Renal cortex interstitium (tissue), 11 donors: ENCODE measurements at regions not wholly inside any gene's neighbourhood (a gene's known extent, or its start where the extent isn't known, plus 50 kb on each side); places are given as distances from the start of the nearest gene placed in this dataset.

Experiments
- DNase-seq, 11 donors: peaks; one replicate each; pipeline ENCODE4 v3.0.0-alpha.2; 2013; ENCODE audit warnings: low read depth in 9 of 11, low spot score in 4 of 11; ENCODE audit errors: extremely low read depth in 1 of 11

DNA sequence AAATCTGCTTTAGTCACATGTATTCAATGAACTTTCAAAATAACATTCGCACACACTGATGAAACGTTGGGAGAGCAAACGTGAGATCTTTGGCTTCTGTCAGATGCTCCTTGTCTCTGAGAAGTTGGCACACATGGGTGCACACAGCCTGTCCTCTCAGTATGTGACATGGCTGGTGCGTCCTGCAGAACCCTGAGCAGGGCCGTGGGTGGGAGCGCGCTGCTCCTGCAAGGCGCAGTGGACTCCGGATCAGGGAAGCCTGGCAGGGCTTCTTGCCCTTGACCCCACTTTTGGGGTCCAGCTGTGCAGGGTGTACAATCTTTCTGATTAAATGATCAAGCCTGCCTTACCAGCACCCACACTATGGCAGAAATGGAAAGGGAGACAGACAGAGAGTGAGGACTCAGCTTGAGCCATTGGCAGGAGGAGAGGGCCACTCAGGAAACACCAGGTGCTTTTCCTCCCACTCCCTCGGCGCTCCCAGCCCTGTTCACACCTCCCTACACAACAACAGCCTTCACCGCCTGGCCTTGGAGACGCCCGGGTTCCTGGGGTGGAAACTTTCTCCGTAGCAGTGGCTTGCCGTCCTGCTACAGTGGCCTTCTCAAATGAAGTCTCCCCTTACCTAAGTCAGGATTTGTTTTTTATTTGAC, 108.4 kb upstream of the SNTG2 start:
- DNase-seq = no peak

DNA sequence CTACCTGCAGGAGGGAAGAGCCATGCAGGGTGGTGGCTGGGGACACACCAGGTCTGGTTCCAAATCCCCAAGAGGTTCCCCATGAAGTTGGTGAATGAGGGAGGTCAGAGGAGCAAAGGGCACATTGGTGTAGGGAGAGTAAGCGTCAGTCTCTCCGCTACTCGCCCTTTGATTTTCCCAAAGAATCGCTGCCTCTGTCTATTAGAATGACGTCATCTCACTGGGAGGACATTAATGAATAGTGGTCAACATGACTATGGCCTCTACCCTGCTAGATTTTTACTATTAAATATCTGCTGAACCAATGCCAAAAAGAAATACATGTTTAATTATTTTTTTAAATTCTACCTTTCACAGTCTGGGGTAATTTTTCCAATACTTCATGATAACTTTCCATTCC, 109.6 kb upstream of the SNTG2 start:
- no peak for DNase-seq

DNA sequence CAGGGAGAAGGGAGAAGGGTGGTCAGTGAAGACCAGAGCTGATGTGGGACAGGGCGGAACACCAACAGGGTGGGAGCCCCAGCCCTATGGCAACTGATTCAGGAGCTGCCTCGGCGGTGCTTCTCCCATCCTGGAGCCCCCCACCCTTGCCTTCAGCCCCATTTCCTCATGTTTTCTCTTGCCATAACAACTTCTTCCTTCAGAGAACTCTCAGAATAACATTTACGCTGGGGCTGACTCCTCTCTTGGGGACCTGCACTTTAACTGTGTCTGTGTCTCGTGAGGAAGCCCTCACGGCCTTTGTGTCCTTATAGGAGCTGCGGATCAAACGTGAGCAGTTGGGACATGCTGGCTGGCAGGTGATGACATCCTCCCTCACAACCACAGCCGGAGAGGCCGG, 116.4 kb upstream of the SNTG2 start:
- no peak for DNase-seq

DNA sequence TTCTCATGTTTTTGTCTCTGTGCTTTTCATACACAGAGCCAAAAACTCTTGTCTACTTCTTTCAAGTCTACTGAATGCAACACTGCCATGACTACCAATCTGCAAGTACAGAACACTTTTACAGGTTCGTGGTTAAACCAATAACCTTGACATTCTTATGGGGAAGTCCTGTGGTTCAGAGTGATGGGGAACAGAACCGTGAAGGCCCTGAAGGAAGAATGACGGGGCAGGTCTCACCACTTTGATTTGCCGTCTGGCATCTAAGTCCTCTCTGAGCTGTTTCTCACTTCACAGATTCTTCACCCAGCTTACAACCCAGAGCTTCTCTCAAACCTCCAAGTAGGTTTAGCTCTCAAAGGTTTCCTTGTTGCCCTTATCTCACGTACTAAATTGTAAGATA, 117.5 kb upstream of the SNTG2 start:
- DNase-seq = no peak

DNA sequence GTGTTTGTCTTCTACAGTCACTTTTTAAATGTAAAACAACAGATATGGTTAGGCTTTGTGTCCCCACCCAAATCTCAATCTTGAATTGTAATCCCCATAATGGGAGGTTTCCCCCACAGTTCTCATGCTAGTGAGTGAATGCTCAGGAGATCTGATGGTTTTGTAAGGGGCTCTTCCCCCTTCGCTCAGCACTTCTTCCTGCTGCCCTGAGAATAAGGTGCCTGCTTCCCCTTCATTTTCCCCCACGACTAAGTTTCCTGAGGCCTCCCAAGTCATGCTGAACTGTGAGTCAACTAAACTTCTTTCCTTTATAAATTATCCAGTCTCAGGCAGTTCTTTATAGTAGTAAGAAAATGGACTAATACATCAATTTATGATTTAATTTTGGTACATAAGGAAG, 118.0 kb upstream of the SNTG2 start:
- no peak for DNase-seq

DNA sequence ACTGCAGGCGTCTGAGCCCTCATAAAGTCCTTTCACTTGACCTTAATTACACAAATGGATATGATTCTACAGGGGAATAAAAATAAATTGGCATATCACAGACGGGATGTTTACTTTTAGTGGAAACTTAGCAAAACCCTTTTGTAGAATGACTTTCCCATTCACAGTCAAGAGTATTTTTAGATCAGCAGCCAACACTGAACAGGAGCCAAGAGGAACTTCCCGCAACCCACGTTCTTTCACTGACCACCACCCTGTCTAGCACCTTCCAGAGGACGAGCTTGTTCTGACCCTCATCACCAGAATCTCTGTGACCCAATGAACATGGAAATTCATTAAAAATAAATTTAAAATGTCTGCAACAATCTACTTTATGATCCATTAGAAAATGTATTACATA, 119.0 kb upstream of the SNTG2 start:
- DNase-seq = no peak

DNA sequence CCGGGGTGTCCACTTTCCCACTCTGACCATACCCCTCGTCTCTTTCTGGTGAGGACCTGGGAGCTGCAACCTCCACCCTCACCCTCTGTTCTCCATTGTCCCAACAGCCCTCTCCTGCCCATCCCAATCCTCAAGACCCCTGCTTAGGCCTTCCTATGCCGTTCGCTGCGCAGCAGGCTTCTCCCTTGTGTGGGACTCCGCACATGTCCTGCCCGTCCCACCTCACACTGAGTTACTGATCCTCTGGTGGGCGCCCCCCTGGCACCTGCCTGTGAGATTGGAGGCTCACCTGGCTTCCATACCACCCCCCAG, 119.5 kb upstream of the SNTG2 start:
- no peak for DNase-seq

DNA sequence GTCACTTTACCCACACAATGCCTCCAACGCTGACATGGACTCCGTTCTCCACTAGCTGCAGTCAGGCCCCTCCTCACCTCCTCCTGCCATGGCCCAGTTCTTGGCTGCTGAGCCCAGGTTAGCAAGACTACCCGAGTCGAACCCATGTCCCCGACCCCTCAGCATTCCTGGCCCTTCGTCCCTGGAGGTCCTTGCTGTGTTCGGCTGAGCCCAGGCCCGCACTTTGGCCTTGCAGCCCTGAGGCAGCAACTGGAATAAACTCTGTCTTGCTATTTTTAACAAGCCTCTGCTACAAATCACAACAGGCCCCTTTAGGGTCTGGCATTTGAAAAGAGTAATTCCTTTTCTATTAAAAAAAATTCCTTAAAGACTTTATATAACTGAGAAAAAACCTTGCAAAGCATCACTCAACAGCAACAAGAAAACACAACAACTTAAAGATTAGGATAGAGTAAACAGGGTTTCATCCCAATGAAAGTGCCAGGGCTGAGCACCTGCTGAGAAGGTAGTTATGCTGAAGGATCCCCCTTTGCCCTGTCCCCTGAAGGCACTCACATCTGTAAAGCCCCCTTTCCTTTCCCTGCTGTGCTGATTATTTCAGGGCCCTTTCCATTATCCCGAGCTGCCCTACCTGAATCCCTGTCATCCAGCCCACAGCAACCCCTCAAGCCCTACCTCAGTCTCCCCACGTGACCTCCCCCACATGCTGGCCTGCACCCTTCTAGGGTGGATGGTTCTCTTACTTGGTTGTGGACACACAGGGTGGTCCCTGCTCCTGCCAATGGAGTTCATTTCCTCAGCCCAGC, 120.0 kb upstream of the SNTG2 start:
- no peak for DNase-seq

DNA sequence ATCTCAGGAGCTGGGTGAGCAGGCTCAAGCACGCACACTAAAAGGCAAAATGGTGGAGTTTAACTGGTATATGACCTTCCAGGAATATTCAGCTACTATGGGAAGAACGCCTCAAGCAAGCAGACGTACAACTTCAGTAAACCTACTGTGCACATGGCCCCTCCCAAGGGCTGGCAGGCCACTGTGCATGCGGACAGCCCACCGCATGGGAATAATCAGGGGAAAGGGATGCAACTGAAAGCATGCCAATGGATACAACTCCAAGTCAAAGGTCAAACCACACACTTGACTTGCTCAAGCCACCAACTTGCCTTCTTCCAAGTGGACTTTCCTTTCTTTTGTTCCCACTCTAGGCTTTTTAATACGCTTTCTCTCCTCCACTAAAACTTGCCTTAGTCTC, 121.6 kb upstream of the SNTG2 start:
- DNase-seq = no peak

DNA sequence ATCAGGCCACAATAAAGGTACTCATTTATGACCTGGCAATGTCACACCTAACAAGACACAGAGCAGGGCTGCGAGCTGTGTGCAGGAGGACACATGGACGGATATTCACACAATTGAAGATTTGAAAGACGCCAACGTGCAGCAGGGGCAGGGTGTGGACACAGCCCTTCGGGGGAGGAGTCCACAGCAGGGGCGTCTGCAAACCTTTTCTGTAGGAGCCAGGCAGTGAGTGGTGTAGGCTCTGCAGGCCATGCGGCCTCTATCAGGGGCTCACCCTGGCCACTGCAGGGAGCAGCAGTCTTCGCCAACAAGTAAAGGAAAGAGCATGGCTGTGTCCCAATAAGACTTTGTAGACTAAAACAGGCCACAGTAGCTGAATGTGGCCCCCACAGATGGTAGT, 125.7 kb upstream of the SNTG2 start:
- DNase-seq = no peak

DNA sequence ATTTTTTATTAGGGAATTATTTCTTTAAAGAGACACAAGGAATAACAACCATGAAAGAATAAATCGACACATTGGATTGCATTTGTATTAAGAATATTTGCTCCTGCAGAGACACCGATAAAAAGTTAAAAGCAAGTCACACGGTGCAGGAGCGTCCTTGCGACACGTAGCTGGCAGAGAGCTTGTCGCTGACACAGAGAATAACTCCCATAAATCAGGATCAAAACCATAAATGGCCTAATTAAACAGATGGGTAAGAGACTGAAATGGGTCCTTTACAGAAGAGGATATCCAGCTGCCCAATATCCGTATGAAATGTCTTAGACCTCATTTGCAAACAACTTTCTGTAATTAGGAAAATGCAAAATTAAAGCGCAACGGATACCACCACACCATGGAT, 126.1 kb upstream of the SNTG2 start:
- no peak for DNase-seq

DNA sequence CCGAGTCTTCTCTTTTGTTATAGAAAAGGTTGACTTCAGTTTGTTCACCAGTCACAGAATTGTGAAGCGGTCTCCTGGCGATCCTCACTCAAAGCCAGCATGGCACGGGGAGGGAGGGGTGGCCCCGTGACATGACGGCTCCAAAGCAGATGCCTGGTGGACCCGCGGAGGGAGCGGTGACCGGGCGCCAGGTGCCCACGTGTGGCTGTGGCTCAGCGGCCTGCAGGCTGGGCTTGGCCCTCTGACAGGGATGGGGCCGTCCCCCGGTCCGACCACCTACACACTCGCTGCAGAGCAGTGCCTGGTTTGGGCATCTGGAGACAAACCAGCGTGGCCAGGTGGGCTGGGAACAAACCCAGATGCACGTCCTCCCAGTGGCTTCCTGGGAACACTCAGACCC, 129.1 kb upstream of the SNTG2 start:
- DNase-seq = no peak

DNA sequence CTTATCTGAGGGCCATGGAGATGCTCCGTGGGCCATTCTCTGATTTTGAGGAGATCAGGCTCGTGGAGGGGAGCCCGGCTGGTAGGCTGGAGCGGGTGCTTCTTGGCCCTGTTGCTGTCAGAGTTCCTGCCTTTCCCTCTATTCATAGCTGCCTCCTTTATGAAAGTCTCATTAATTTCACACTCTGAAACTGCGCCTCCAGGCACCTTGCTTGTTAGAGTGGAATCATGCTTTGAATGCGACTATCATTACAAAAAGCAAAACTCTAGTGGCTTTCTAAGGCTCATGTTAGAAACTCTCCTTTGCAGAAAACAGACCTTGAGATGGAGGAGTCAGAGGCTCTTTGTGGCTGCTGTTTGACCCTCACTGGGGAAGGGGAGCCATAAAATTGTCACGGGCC, 131.0 kb upstream of the SNTG2 start:
- no peak for DNase-seq

DNA sequence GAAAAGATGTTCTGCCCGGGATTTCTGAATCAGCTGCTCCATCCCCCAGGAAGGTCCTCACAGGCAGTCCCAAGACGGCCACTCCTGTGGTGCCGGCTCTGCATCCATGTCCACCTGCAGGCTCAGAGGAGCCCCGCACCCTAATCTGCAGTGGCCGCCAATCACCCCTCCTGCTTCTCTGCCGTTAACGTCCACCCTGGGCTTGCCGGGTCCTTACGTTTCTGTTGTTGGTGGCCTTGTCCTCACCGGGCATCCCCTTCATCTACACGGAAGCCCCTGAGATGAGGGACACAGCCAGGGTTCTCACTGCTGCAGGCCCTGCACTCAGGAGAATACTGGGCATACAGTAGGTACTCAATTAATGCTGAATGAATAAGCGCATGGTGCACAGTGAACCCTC, 131.5 kb upstream of the SNTG2 start:
- DNase-seq = no peak

DNA sequence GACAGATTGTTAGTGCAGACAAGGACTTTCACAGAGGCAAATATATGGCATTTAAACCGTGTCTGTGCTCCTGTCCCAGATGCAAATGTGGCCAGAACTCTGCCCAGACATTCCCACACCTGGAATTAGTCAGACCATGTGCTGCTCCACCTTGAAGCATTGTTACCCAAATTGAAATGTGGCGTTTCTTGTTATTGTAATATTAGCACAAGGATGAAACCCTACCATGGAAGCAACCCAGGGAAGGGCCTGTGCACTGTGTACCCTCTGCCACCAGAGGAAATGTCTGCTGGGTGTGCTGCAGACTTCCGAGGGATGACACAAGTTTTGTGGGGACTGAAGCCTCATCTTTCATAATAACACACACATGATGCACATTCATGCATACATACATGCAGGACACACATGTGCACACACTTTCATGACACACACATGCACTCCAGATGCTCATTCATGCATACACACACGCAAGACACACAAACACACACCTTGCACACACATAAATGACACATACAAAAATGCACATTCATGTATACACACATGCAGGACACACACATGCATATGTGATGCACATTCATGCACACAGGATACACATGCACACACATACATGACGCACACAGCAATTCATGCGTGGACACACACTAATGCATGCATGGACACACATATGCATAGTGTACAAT, 133.2 kb upstream of the SNTG2 start:
- no peak for DNase-seq

DNA sequence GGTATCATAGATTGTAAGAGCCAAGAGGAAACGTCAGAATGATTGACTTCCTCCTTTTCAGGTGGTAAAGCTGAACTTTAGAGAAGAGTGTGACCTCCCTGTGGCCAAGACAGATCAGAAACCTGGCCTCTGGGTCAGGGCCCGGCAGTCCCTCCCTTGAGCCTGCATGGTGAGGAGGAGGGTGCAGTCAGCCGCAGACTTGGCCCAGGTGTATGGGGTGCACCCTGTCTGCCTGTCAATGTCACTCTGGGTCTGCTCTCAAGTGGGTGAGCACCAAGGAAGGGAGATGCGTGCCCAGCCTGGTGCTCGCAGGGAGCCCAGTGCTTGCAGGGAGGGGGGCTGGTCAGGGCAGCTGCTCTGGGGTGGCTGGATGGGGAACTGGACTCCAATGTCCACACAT, 134.4 kb upstream of the SNTG2 start:
- DNase-seq = no peak

DNA sequence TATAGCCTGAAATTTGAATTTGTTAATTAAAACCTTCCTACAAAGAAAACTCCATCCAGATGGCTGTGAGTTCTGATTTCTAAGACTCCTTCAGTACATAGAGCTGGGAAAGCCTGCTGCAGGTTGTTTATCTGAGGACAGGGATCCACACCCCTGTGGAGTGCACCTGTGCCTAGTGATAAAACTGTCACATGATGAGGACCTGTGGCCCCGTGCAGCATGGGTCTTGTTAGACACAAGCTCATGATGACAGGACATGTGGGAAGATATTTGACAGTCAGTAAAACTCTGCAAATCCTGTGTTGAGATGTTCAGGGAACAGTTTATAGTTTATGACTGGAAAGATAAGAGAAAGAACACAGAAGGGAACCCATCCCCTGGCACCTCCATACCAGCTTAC, 133.2 kb upstream of the TMEM18 start:
- DNase-seq = no peak

DNA sequence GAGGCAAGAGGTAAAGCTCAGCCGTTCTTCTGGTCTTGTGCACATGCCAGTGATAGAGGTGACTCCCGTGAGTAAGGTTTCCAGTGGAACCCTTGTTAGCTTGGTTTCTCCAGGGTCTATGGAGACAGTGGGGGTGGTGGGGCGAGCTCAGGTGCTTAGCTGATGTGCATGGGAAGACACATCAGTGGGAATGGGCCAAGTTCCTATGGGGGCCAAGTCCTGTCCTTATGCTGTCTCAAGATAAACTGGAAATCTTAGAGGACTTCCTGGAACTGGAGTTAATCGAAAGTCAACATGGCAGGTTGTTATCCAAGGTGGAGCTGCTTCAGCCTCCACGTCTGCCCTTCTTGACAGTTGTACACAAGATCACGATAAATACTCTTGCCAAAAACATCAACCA, 130.1 kb upstream of the TMEM18 start:
- DNase-seq = no peak

DNA sequence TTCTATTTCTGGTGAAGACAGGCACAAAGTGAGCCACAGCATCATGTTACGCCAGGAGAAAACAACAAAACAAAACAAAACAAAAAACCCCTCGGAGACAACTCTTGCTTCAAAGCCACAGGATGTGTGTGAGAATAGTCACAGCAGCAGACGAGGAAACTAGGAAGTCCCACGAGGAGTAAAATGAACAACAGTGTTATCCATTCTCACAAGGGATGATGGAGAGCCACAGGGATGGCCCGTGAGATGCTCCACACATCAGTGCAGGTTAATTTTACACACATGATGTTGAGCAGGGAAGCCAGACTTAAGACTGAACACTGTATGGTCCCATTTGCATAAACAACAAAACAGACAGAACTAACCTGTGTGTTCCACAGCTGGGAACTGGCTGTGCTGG, 128.5 kb upstream of the TMEM18 start:
- no peak for DNase-seq

DNA sequence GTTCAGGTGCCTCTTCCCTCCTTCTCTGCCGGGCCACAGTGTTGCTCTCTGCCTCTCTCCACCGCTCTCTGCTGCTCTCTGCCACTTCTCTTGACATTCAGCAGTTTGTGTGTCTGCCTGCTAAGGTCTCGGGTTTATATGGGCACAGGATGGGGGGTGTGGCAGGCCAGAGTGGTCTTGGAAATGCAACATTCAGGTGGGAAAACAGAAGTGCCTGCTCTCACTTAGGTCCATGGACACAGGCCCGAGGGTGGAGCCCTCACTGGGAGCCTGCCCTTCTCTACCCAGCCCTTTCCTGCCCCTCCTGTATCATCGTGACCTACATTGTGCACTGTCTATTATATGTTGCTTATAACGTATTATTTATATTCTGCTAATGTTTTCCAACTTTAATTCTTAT, 120.8 kb upstream of the TMEM18 start:
- DNase-seq = no peak

DNA sequence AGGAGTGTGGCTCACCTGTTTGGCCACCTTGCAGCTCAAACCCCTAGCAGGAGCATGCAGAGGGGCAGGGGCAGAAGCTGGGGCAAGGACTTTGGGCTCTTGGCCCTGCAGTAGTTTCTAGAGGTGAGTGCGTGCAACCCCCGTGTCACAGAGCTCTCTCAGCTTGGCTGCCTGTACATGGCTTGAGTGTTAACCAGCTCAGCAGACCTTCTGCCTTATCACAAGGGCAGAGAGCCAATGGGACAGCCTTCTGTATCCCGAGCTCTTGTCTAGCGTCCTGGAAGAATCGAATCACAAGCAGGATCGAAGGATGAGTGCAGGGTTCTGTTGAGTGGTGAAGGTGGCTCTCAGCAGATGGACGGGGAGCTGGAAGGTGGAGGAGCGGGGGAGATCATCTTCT, 120.3 kb upstream of the TMEM18 start:
- no peak for DNase-seq
